Lower leg skin (tissue), 3 donors: ENCODE measurements at regions not wholly inside any gene's neighbourhood (a gene's known extent, or its start where the extent isn't known, plus 50 kb on each side); places are given as distances from the start of the nearest gene placed in this dataset.

ENCODE experiments used
- CTCF ChIP-seq, 3 donors: fragments of 450-650 bp; IDR thresholded peaks; one replicate each; pipeline ENCODE4 v1.5.1; 2016; ENCODE audit warnings: antibody characterized with exemption in 3 of 3, mild to moderate bottlenecking in 3 of 3, moderate library complexity in 2 of 3
- POLR2A ChIP-seq, 2 donors: fragments of 450-650 bp; IDR thresholded peaks; one replicate each; pipeline ENCODE4 v1.6.1; 2016 to 2017; ENCODE audit warnings: antibody characterized with exemption in 2 of 2, mild to moderate bottlenecking in 1 of 2, moderate library complexity in 1 of 2

DNA sequence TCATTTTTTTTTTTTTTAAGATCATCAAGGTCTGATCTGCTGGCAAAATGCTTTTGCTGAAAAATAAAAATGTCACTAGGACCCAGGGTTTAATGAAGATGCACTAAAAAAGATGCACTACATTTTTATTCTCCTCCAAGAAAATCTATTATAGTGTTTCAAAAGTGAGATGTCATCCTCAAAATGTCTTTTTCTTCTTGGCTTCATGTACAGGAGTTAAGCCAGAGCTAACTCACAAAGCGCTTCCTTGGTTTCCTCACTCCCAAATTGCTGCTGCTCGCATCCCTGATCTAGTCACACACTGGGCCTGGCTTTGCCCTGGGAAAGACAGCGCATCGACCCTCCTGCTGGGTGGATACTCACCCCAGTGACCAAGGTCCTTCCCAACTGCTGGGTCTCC, 113.4 kb upstream of the CCDC68 start:
- no peak for TF ChIP-seq CTCF (IDR thresholded peaks at IDR 0.05)
- no peak for TF ChIP-seq POLR2A (IDR thresholded peaks at IDR 0.05)
